ENCODE measurements at regions not wholly inside any gene's neighbourhood (a gene's known extent, or its start where the extent isn't known, plus 50 kb on each side); places are given as distances from the start of the nearest gene placed in this dataset.

DNA sequence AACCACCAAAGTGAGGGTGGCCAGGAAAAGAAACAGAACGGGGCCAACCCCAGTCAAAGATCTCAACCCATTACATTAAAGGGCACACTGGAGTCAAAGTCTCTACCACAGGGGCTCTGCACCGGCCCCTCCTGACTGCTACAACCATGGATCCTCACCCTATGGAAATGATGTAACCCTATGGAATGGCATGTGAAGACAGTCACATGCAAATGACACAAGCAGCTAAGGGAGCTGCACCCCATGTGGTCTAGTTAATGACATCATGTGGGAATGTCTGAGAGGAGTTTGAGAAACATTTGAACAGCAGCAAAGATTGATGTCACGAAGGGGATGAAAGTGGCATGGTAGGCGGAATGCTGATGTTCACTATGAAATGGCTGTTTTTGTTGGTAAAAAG lies 298.2 kb upstream of the SLCO3A1 start:
- TF ChIP-seq EP300 (IDR thresholded peaks at IDR 0.05; ENCODE audit: borderline replicate concordance) (no peak), TEAD4 (IDR thresholded peaks at IDR 0.05) (no peak), TAF1 (IDR thresholded peaks at IDR 0.05; ENCODE audit: low read depth) (no peak), RAD21 (IDR thresholded peaks at IDR 0.05; ENCODE audit: low read depth) (no peak), EGR1 (IDR thresholded peaks at IDR 0.05) (no peak), TCF12 (IDR thresholded peaks at IDR 0.05; ENCODE audit: low read depth) (no peak), YY1 (IDR thresholded peaks at IDR 0.05; ENCODE audit: low read depth) (no peak), ZBTB7A (IDR thresholded peaks at IDR 0.05; ENCODE audit: low read depth) (no peak), CREB1 (IDR thresholded peaks at IDR 0.05; ENCODE audit: low read depth) (no peak)
- TF ChIP-seq, protein P1, sequence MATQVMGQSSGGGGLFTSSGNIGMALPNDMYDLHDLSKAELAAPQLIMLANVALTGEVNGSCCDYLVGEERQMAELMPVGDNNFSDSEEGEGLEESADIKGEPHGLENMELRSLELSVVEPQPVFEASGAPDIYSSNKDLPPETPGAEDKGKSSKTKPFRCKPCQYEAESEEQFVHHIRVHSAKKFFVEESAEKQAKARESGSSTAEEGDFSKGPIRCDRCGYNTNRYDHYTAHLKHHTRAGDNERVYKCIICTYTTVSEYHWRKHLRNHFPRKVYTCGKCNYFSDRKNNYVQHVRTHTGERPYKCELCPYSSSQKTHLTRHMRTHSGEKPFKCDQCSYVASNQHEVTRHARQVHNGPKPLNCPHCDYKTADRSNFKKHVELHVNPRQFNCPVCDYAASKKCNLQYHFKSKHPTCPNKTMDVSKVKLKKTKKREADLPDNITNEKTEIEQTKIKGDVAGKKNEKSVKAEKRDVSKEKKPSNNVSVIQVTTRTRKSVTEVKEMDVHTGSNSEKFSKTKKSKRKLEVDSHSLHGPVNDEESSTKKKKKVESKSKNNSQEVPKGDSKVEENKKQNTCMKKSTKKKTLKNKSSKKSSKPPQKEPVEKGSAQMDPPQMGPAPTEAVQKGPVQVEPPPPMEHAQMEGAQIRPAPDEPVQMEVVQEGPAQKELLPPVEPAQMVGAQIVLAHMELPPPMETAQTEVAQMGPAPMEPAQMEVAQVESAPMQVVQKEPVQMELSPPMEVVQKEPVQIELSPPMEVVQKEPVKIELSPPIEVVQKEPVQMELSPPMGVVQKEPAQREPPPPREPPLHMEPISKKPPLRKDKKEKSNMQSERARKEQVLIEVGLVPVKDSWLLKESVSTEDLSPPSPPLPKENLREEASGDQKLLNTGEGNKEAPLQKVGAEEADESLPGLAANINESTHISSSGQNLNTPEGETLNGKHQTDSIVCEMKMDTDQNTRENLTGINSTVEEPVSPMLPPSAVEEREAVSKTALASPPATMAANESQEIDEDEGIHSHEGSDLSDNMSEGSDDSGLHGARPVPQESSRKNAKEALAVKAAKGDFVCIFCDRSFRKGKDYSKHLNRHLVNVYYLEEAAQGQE (IDR thresholded peaks at IDR 0.05; ENCODE audit: low read depth), result no peak
